Fibroblast of upper back skin (primary cell): ENCODE measurements at regions not wholly inside any gene's neighbourhood (a gene's known extent, or its start where the extent isn't known, plus 50 kb on each side); places are given as distances from the start of the nearest gene placed in this dataset.
"Not testable (repeated sequence)": the region's sequence is repeated elsewhere in the genome, so short reads cannot be mapped to it uniquely, and the experiment has no call there.

Source experiments
- DNase-seq: peaks from one replicate; pipeline ENCODE4 v3.0.0-alpha.2; 2013

GRCh38 chr7:52569151-52569550 lies 466.3 kb upstream of the POM121L12 start:
- DNase-seq: no peak

- no peak for DNase-seq
These were observed 469.5 kb upstream of the POM121L12 start for GRCh38 chr7:52565974-52566373.

GRCh38 chr7:52555805-52556204 lies 479.6 kb upstream of the POM121L12 start:
- no peak for DNase-seq

DNA sequence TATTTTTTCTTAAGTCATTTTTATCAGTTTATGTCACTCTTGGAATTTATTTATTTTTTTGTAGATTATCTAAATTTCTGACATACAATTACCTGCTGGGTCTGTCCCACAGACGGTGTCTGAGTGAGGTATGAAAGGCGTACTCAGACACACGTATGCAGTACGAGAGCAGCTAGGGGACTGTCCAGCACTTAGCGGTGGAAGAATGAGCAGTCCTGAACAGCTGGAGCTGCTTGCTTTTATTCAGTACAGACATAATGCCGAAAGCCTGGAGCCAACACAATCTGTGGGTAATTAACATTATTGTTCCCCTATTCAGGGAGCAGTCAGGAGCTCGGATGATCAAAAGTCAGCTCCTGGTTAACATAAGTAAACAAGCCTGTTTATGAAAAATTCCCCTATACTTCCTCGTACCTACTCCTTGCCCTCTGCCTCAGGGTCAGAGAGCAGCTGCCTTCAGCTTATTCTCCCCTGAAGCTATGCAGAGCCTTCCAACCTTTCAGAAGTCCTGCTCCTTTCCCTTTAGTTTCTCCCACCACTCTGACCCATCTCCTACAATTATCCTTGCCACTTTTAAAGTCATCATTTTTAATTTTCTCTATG lies 488.0 kb upstream of the POM121L12 start:
- no peak for DNase-seq

DNA sequence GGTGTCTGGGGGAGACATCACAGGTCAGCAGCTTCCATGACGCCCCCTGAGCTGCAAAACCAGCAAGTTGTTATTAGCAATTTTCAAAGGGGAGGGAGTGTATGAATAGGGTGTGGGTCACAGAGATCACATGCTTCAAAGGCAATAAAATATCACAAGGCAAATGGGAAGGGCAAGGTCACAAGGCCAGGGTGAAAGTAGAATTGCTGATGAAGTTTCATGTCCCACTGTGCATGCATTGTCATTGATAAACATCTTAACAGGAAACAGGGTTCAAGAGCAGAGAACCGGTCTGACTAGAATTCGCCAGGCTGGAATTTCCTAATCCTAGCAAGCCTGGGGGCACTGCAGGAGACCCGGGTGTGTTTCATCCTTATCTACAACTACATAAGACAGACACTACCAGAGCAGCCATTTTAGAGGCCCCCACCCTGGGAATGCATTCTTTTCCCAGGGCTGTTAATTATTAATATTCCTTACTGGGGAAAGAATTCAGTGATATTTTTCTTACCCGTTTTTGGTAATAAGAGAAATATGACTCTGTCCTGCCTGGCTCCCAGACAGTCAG lies 494.2 kb upstream of the POM121L12 start:
- DNase-seq: not testable (repeated sequence)

DNA sequence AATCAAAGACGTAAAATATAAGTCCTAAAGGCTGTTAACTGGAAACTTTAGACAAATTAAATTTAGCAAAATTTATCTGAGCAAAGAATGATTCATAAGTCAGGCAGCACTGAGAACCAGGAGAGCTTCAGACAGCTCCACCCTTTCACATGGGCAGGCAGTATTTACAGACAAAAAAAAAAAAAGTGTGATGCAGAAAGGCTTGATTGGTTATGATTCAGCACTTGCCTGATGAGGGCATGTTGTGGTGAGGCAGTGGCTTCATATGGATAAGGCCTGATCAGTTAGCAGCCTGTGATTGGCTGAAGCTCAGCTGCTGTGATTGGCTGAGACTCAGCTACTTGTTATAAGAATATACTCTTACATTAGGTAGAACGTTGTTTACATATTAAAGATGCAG lies 495.4 kb upstream of the POM121L12 start:
- peak; percentile 1 for DNase-seq

DNA sequence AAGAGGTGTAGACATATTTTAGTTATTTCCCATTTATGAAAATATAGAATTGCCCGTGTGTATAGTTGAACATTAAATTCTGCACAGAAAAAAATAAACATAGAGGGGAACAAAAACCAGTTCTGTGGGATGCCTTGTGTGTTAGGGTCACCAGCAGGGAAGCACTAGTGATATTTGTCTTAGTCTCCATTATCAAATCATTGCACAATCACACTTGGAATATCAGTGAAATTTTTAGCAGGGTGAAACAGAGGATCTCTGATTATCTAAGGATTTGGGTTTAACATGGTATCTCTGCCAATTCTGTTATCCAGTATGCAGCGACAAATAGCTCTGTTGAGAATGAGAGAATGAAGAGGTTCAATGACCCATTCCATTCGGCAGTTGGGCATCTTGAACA lies 496.0 kb upstream of the POM121L12 start:
- DNase-seq: no peak

- DNase-seq: no peak
These were observed 498.4 kb upstream of the POM121L12 start for GRCh38 chr7:52537051-52537450.

- no peak for DNase-seq
These were observed 509.6 kb upstream of the POM121L12 start for GRCh38 chr7:52525772-52526341.

- no peak for DNase-seq
These were observed 516.6 kb upstream of the POM121L12 start for GRCh38 chr7:52518869-52519268.

- no peak for DNase-seq
These were observed 522.8 kb upstream of the POM121L12 start for GRCh38 chr7:52512656-52513055.

GRCh38 chr7:52507546-52508255 lies 527.7 kb upstream of the POM121L12 start:
- DNase-seq: no peak

DNA sequence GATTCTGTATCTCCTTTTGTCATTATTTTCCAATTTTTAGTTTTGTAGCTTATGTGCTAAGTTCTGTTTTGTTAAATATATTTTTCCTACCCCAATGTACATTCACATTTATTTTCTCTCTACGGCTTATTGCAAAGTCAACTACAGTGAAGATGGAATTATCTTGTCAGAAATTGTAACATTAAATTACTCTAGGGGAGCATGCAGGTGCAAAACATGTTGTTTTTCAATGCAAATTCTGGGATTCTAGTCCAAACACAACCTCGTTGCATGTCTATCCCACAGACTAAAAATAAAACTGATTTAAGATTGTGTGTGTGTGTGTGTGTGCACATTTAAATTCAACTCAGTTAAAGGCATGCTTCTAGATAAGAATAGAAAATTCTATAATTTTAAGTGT lies 529.1 kb upstream of the POM121L12 start:
- DNase-seq: no peak

GRCh38 chr7:52504561-52504960 lies 530.9 kb upstream of the POM121L12 start:
- no peak for DNase-seq

DNA sequence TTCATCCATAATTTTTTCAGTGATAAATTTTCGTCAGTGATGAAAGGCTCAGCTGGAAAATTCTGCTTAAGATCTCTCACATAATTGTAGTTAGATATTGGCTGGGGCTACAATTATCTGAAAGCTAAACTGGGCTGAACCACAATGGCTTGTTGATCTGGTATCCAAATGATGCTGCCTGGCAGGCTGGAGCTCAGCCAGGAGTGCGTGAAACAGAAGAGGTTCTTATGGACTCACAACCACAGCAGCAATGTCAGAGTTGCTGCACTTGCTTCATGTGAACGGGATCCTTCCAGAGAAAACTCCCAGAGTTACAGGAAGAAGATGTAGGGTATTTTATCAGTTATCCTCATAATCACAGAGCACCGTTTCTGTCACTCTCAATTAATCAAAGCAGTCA lies 533.2 kb upstream of the POM121L12 start:
- no peak for DNase-seq

DNA sequence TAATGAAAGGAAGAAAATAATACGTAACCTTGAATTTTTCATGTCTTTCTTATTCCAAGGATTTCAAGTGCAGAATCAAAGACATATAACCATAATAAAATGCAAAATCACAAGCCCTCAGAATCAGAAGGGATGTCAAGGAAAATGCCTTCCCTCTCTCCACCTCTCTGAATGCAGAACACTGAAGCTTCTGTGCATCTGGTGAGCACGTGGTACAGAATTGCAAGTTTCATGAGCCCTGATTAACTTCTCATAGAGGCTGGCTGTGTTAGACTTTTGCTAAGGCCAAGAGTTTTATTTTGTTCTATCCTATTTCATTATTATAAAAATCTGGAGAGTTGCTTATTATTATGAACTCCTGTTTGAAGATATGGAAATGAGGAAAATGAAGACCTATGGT lies 533.7 kb upstream of the POM121L12 start:
- DNase-seq: no peak

- DNase-seq: peak; percentile 5
These were observed 534.6 kb upstream of the POM121L12 start for GRCh38 chr7:52500841-52501240.

GRCh38 chr7:52498366-52498765 lies 537.1 kb upstream of the POM121L12 start:
- DNase-seq: no peak

- DNase-seq: no peak
These were observed 549.2 kb upstream of the POM121L12 start for GRCh38 chr7:52486267-52486666.

- no peak for DNase-seq
These were observed 553.4 kb upstream of the POM121L12 start for GRCh38 chr7:52482076-52482475.

GRCh38 chr7:52481571-52481970 lies 553.9 kb upstream of the POM121L12 start:
- no peak for DNase-seq

DNA sequence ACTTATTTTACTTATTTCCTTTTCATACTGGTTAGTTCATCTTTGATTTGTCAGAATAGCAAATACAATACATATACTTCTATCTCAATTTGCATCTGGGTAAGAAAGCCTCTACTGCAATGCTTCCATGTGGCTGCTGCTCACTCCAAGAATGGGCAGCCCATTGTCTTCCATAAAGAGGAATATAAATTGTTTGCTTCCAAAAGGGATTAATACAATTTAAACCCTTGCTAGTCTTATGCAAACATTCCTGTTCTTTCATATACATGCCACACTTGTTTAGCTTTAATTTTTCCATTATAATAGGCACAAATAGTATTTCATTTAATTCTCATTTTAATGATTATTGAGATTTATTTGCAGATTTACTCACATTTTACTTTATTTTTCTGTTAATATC lies 555.4 kb upstream of the POM121L12 start:
- DNase-seq: no peak

DNA sequence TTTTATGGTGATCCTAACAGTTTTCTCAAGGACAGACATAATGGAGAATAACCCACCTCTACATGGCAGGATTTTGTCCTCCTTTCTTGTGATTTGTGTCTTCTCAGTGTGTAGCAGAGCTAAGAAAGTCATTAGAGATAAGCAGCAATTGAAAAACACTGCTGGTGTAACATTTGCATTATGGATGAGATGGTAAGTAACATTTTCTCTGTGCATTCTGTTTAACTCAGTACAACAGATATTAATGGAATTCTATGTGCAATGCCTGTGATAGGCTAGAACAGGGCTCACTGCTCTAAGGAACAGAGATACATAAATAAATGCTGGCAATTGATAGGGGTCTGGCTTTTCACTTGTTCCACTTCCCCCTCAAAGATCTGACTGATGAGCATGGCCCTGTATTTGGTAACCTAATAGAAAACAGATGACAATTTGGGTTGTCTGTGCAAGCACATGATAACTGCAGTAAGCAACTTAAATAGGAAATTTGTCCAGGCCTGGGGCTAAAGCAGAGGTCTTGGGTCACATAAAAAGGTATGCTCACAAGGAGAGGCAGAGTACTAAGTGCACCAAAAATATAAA lies 560.3 kb upstream of the POM121L12 start:
- no peak for DNase-seq

DNA sequence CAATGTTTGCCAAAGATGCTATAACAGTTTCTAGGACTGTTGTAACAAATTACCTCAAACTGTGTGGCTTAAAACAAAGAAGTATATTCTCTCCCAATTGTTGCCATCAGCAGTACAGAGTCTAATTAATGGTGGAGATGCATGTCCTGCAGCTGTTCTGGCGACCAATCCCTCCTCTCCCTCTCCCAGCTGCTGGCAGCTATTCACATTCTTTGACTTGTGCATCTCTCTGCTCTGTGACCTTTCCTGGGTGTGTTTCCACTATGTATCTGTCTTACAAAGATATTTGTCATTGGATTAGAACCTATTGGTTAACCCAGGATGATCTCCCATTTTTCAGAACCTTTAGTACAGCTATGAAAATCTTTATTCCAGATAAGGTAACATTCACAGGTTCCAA lies 561.7 kb upstream of the POM121L12 start:
- DNase-seq: no peak
